Activated CD4-positive, alpha-beta T cell treated with anti-CD3 and anti-CD28 coated beads for 48 hours (primary cell): ENCODE measurements at regions not wholly inside any gene's neighbourhood (a gene's known extent, or its start where the extent isn't known, plus 50 kb on each side); places are given as distances from the start of the nearest gene placed in this dataset.
"Not testable (repeated sequence)": the region's sequence is repeated elsewhere in the genome, so short reads cannot be mapped to it uniquely, and the experiment has no call there.

Experiments
- DNase-seq: peaks from one replicate; pipeline ENCODE4 v3.0.0-alpha.2; 2020

- no peak for DNase-seq
Measured at GRCh38 chr6:139701003-139701402, 326.6 kb upstream of the CITED2 start.

- no peak for DNase-seq
Measured at GRCh38 chr6:139699911-139700310, 325.5 kb upstream of the CITED2 start.

GRCh38 chr6:139699335-139699734, 324.9 kb upstream of the CITED2 start:
- no peak for DNase-seq

DNA sequence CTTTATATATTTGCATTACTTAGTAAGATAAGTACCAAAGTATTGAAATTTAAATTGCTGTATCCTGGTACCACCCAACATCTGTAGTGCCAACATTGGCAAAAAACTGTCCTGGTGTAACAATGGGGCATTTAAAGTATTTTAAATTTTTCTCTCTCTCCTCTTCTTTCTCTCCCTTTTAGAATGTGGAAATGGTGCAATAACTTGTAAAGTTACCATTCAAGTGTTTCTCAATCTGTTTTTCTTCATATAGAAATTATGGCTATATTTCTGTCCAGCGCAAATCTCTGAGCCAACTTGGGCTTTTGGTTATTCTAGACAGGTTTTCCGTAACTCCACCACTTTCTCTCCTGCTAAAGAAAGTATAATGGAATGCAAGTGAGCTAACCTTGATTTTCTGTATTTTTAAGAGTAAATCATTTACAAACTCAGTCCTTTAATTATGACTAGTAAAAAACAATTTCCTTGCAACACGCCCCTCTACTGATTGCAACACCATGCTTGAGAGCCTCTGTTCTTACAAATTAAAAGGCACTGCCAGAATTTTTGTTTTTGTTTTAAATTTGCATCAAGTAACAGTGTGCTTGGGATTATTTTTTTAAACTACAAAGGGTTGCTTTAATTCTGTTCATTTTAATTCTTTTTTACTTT, 324.2 kb upstream of the CITED2 start:
- no peak for DNase-seq

- DNase-seq, result not testable (repeated sequence)
Measured at GRCh38 chr6:139697856-139698255, 323.4 kb upstream of the CITED2 start.

DNA sequence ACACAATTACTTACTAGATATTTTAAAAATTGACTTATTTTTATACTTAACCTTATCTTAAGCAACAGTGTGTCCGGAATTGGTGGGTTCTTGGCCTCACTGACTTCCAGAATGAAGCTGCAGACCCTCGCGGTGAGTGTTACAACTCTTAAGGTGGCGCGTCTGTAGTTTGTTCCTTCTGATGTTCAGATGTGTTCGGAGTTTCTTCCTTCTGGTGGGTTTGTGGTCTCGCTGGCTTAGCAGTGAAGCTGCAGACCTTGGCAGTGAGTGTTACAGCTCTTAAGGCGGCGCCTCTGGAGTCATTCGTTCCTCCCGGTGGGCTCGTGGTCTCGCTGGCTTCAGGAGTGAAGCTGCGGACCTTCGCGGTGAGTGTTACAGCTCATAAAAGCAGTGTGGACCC, 322.5 kb upstream of the CITED2 start:
- DNase-seq, result not testable (repeated sequence)

DNA sequence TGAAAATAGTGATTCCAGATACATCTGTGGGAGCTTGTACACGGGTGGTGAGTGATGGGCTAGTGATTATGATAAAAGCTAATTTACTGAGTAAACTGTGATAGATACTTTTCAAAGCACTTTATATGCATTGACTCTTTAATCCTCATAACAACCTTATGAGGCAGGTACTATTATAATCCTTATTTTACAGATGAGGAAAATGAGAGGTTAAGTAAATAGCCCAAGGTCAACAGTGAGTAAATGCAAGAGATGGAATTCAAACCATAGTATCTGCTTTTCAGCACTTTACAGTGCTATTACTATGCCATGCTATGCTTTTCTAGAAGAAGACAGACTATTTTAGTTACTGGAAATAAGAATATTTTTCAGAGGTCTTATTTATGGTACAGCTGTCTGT, 320.9 kb upstream of the CITED2 start:
- no peak for DNase-seq

DNA sequence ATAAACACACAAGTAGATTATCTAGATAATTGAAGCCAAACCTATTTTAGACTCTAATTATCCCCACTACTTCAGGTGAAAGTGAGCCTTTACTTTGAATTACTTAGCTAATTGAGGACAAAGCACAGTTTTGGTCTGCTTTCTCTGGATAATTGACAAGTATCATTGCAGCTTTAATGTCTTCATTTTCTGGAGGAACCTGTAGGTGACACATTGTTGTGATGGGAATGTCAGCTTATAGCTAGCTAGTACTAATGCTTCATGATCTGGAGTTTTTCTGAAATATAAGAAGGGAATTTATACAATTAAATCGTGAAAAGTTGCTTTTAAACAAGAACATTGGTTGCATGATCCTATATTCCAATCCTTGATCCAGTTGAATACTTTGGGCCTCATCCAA, 319.3 kb upstream of the CITED2 start:
- no peak for DNase-seq

- no peak for DNase-seq
Measured at GRCh38 chr6:139690007-139690406, 315.6 kb upstream of the CITED2 start.

DNA sequence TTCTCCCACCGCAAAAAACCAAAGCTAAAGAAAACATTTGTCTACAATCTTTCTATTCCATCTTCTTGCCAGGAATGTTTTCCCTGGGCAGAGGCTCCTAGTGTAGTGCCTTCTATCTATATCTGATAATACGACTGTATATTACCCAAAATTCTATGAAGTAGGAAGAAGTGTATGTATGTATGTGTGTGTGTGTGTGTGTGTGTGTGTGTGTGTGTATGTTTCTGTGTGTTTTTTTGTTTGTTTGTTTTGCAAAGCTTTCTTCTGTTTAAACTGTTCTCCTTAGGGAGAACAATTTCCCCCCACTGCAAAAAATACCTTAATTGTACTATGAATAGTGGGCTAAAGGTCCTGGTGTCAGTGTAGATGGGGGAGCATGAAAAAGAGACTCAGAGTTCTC, 312.6 kb upstream of the CITED2 start:
- no peak for DNase-seq

- DNase-seq, result no peak
Measured at GRCh38 chr6:139686308-139686707, 311.9 kb upstream of the CITED2 start.

DNA sequence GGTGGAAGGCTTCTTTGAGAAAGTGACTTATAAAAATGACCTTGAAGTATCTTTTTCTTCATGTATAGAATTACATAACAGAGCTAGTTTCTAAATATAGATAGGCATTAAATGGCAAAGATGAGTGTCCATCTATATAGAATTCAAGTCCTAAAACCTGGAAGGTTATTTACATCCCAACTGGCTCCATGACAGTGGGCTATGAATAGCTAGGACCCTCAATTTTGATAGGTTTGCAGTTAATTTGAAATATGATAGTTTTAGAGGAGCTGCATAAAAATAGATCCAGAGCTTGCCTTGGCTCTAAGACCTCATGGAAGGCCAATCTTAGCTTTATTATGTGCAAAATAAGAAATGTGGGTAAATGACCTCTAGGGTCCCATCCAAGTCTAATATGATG, 310.6 kb upstream of the CITED2 start:
- DNase-seq, result no peak

DNA sequence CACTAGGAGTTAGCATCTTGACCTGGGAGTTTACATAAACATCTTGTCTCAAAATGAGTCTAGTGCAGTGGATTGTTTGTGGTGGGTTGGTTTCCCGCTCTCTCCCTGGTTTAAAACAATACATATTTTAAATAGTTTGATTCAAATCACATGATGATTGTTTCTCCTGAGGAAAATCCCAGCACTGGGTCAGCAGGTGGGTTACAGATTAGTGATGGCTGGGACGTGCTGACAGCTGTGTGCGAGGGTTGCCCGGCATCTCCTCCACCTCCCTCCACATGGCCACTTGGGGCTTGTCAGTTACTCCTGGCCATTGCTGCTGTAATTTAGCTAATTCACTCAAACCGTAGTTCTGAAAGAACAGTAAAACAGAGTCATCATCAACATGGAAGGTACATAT, 306.4 kb upstream of the CITED2 start:
- DNase-seq, result no peak

GRCh38 chr6:139679516-139680179, 305.2 kb upstream of the CITED2 start:
- DNase-seq, result no peak

GRCh38 chr6:139676718-139677117, 302.3 kb upstream of the CITED2 start:
- no peak for DNase-seq

GRCh38 chr6:139666284-139666683, 291.8 kb upstream of the CITED2 start:
- no peak for DNase-seq

GRCh38 chr6:139663996-139664395, 289.5 kb upstream of the CITED2 start:
- DNase-seq, result no peak

DNA sequence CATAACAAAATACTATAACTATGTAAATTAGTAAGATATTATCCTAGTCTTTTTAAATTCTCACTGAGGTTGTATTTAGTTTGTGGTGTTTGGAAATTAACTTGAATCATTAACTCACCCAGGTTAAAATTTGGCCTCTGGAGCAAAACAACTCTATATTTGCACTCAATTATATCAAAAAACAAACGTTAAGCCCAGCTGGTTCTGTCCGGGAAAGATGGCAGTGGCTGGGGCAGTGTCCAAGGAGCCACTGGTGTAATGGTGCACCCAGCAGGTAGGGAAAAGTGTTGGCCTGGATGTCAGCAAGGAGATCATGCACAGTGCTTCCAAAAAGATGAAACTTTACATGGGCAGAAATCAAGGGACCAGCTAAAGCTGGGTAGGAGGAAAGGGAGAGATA, 285.3 kb upstream of the CITED2 start:
- DNase-seq, result no peak

DNA sequence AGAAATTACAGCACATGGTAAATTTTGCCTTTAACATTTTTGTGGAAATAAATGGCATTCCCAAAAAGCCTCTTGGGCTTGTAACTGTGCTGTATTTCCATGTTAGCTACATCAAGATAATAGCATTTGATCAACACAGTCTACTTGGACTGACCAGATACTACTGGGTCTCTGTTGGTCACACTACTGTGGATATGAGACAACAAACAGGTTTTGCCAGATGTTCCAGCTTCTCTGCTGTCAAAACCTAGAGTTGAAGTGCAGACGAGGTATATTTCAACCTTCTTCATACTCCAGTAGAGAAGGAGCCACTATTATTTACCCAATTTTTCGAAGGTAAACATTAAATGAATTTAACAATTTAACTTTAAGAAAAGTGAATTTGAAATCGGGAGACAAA, 284.7 kb upstream of the CITED2 start:
- no peak for DNase-seq

- DNase-seq, result no peak
Measured at GRCh38 chr6:139657119-139657518, 282.7 kb upstream of the CITED2 start.

GRCh38 chr6:139655783-139656705, 281.6 kb upstream of the CITED2 start:
- DNase-seq, result no peak

- DNase-seq, result no peak
Measured at GRCh38 chr6:139654888-139655782, 280.7 kb upstream of the CITED2 start.

GRCh38 chr6:139654309-139654708, 279.9 kb upstream of the CITED2 start:
- no peak for DNase-seq
